ENCODE measurements at regions not wholly inside any gene's neighbourhood (a gene's known extent, or its start where the extent isn't known, plus 50 kb on each side); places are given as distances from the start of the nearest gene placed in this dataset.

DNA sequence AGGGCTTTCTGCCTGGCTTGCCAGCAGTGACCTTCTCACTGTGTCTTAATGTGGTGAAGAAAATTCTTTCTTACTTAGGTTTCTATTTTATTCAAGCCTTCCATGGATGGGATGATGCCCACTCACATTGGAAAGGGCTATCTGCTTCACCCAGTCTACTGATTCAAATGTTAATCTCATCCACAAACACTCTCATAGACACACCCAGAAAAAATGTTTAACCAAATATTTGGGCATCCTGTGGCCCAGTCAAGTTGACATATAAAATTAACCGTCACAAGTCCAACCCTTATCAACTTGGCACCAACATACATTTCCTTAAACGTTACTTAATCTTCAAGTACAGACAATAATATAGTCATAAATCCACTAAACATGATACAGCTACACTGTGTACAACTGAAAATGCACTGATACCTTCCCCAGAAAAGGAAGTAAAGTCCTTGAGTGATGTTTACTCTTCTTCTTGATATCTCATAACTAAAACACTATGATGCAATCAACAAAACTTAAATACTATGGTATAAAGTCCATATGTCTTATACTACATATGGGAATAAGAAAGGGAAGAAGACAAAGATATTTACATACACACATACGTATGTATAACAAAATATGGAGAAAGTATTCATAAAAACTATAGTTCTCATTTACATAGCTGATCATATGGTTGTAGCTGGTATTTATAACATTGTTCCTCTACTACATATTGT is 394.7 kb upstream of the NOVA1 start:
- ATAC-seq = no peak

DNA sequence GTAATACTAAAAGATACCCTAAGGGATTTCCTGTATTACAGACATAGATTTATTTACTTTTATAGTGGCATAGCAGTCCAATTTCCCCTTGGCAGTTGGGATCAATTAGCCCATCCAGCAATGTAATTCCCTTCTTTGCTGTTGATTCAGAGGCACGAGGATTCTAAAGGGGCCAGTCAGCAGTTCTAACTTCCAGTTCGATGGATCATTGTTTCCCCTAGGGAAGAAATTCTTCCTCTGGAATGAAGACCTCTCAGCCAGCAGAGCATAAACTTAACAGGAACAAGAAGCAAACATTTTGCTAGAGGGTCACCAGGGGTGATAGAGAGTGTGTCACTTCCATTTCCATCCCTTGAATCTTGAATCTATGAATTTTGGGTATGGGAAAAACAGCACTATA is 395.7 kb upstream of the NOVA1 start:
- ATAC-seq = no peak
- CTCF ChIA-PET = no interaction called here
- no peak for DNase-seq
- no peak overlapping the region for H3K27ac Mint-ChIP-seq
- H3K9me3 Mint-ChIP-seq (ENCODE audit: low read depth) = peaks cover 20% of the 10 kb centered on the region
- H3K4me1 Mint-ChIP-seq = no peaks in the 10 kb centered on the region
- no peak overlapping the region for H3K4me3 Mint-ChIP-seq
- peaks cover 3% of the 10 kb centered on the region for H3K36me3 Mint-ChIP-seq
- H3K27me3 Mint-ChIP-seq = no peaks in the 10 kb centered on the region

More for the DNA sequence above, 394.7 kb upstream of the NOVA1 start:
- peaks cover 3% of the 10 kb centered on the region for H3K36me3 Mint-ChIP-seq
- CTCF ChIA-PET = no interaction called here
- no peak overlapping the region for H3K27ac Mint-ChIP-seq
- H3K27me3 Mint-ChIP-seq = no peaks in the 10 kb centered on the region
- DNase-seq = no peak
- no peak overlapping the region for H3K4me3 Mint-ChIP-seq
- no peaks in the 10 kb centered on the region for H3K4me1 Mint-ChIP-seq
- H3K9me3 Mint-ChIP-seq (ENCODE audit: low read depth) = peaks cover 20% of the 10 kb centered on the region

DNA sequence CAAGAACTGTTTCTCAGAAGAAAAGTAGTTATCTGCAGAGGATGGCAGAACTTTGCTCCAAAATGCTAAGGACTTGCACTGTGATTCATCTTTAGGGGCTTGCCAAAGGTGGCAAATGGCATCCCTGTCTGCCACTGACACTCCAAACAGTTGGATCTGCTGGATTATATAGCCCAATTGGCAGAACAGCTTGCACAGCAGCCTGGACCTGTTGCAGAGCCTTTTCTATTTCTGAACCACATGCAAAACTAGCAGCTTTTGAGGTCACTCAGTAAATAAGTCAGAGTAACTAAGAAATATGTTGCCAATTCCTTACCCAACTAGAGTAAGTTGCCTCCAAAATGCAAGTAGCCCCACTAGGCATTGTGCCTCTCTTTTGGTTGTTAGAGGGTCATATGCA is 397.5 kb upstream of the NOVA1 start:
- H3K4me1 Mint-ChIP-seq = no peaks in the 10 kb centered on the region
- peaks cover 20% of the 10 kb centered on the region for H3K9me3 Mint-ChIP-seq (ENCODE audit: low read depth)
- no peak for ATAC-seq
- H3K36me3 Mint-ChIP-seq = peaks cover 3% of the 10 kb centered on the region
- H3K27ac Mint-ChIP-seq = no peak overlapping the region
- no peaks in the 10 kb centered on the region for H3K27me3 Mint-ChIP-seq
- H3K4me3 Mint-ChIP-seq = no peak overlapping the region
- CTCF ChIA-PET = no interaction called here
- DNase-seq = no peak

DNA sequence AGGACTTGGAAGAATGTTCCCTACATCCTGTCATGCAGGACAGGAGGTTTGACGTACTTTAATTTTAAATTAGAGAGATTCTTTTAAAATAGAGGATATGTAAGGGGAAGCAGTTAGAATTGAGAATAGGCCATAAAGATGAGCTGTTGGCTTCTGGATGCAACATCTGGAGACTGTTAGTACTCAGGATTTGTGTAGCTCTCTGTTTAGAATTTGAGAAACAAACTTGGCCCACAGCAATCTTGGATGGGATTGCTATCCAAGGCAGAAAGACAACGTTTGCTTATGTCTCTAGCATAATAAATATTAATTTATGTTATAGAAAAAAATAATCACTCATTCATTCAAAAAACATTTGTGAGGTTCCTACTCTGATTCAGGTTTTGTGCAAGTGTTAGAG is 398.4 kb upstream of the NOVA1 start:
- Mint-ChIP-seq H3K27me3 (no peaks in the 10 kb centered on the region), H3K4me3 (no peak overlapping the region), H3K36me3 (peaks cover 3% of the 10 kb centered on the region), H3K9me3 (ENCODE audit: low read depth) (peaks cover 17% of the 10 kb centered on the region), H3K4me1 (no peaks in the 10 kb centered on the region), H3K27ac (no peak overlapping the region)
- DNase-seq (no peak), ATAC-seq (no peak)
- CTCF ChIA-PET = no interaction called here

DNA sequence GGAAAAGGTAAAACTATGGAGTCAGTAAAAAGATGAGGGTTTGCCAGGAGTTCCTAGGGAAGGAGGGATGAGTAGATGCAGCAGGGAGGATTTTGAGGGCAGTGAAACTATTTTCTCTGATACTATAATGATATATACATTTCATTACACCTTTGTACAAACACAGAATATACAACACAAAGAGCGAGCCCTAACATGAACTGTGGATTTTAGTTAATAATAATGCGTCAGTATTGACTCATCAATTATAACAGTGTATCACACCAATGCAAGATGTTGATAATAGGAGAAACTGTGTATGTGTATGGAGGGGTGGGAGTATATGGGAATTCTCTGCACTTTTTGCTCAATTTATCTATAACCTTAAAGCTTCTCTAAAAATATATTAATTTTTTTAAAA is 404.3 kb upstream of the NOVA1 start:
- Mint-ChIP-seq H3K4me1 (no peaks in the 10 kb centered on the region), H3K9me3 (ENCODE audit: low read depth) (peaks cover 14% of the 10 kb centered on the region), H3K27ac (no peak overlapping the region), H3K36me3 (no peaks in the 10 kb centered on the region), H3K27me3 (no peaks in the 10 kb centered on the region), H3K4me3 (no peak overlapping the region)
- CTCF ChIA-PET = interaction anchor here (0.7 kb wide), 1 partner anchor 1128 kb away, joined by 3 read pairs; no protein-coding TSS in a partner anchor
- no peak for DNase-seq
- ATAC-seq = no peak

DNA sequence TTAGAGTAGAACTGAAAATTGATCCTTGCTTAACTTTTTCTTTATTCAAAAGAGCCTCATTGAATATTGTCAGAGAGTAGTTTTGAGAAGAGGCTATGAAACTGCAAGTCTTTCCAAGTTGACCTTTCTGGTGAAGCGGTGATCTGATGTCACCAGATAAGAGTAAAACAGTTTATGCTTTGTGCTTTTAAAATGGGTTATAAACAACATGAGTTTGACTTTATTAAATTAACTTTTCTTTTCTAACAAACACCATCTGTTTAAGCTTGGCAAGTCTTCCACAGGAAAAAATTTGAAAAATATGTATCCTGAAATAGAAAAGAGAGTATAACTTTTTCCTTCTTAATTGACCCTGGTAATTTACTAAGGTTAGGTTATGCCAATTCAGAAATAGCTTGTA is 408.7 kb upstream of the NOVA1 start:
- H3K9me3 Mint-ChIP-seq (ENCODE audit: low read depth) = peaks cover 21% of the 10 kb centered on the region
- H3K27me3 Mint-ChIP-seq = no peaks in the 10 kb centered on the region
- DNase-seq (no peak), ATAC-seq (no peak)
- no peaks in the 10 kb centered on the region for H3K36me3 Mint-ChIP-seq
- H3K4me3 Mint-ChIP-seq = no peak overlapping the region
- no peak overlapping the region for H3K27ac Mint-ChIP-seq
- CTCF ChIA-PET = no interaction called here
- H3K4me1 Mint-ChIP-seq = no peaks in the 10 kb centered on the region

DNA sequence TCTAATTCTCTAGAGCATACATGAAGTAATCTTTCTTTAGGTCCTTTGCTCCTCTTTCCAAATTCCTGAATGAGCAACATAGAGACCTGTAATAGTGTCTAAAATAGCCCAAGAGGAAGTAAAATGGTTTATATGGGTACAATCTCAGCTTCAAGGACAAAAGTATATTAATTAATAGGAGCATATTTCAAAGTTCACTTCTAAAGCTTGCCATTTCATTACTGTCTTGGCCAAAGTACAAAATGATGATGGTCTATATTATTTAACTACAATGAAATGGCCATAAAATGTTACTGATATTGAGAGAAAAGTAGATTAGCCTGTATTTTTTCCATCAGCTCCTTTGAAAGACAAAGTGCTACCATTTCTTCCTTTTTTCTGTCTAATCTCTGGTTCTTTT is 410.4 kb upstream of the NOVA1 start:
- CTCF ChIA-PET = no interaction called here
- no peak for ATAC-seq

DNA sequence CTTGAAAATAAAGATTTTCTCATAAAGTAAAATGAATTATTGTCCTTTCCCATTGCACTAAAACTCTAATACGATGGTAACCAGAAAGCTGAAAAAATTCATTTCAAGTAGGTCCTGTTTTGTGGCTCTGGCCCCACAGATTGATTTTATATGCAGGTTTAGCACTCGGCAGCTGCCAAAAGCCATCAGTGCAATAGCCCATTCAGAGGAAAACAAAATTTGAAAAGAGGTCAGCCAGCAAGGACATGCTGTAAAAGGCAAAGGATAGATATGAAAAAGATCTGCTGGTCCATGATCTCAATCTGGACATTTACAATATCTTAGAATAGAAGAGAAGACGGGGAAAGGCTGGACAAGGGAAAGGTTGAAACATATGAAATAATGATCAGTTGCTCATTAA is 414.8 kb upstream of the NOVA1 start:
- no peak for ATAC-seq
- Mint-ChIP-seq H3K27me3 (no peaks in the 10 kb centered on the region), H3K4me1 (no peaks in the 10 kb centered on the region), H3K27ac (no peak overlapping the region), H3K4me3 (no peak overlapping the region), H3K9me3 (ENCODE audit: low read depth) (peaks cover 10% of the 10 kb centered on the region), H3K36me3 (no peaks in the 10 kb centered on the region)
- CTCF ChIA-PET = no interaction called here
- no peak for DNase-seq

More for the DNA sequence above, 410.4 kb upstream of the NOVA1 start:
- Mint-ChIP-seq H3K27me3 (no peaks in the 10 kb centered on the region), H3K4me3 (no peak overlapping the region), H3K9me3 (ENCODE audit: low read depth) (peaks cover 11% of the 10 kb centered on the region), H3K36me3 (no peaks in the 10 kb centered on the region), H3K27ac (no peak overlapping the region), H3K4me1 (no peaks in the 10 kb centered on the region)
- DNase-seq = no peak

DNA sequence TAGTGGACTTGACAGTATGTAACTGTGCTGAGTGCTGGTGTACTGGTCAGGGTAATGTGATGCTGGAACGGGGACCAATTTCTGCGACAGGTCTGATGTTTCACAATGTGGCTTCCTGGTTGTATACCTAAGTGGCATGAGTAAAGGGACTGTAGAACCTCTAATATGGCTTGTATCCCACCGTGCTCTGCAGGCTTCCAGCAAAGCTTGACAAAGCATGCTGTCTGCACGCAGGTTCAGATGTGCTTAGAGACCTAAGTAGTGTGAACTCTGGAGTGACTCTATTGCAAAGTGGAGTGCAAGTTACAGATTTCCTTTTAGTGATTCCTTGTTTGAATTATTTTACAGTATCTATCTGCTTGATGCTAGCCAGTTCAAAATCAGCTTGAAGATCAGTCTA is 415.8 kb upstream of the NOVA1 start:
- H3K27ac Mint-ChIP-seq = no peak overlapping the region
- peaks cover 7% of the 10 kb centered on the region for H3K9me3 Mint-ChIP-seq (ENCODE audit: low read depth)
- ATAC-seq = no peak
- CTCF ChIA-PET = no interaction called here
- no peaks in the 10 kb centered on the region for H3K36me3 Mint-ChIP-seq
- DNase-seq = no peak
- H3K4me1 Mint-ChIP-seq = no peaks in the 10 kb centered on the region
- no peaks in the 10 kb centered on the region for H3K27me3 Mint-ChIP-seq
- no peak overlapping the region for H3K4me3 Mint-ChIP-seq

DNA sequence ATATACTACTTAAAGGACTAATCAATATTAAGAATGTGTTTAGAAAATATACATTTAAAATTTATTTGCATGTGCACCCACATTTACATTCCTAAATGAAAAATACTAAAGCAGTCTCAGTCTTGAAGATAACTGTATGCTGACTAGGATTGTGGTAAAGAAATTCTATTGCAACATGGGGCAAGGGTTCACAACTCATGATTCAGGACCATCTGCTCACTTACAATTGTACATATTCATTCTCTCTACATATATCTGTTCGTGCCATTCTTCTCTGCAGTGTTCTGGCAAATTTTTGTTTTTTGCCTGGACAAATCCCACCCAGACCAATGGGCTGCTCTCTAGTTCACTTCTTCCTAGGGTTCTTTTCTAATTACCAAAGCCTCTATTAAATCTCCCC is 417.2 kb upstream of the NOVA1 start:
- ATAC-seq (no peak), DNase-seq (no peak)
- H3K4me1 Mint-ChIP-seq = no peaks in the 10 kb centered on the region
- H3K27me3 Mint-ChIP-seq = no peaks in the 10 kb centered on the region
- H3K9me3 Mint-ChIP-seq (ENCODE audit: low read depth) = no peaks in the 10 kb centered on the region
- H3K27ac Mint-ChIP-seq = no peak overlapping the region
- H3K36me3 Mint-ChIP-seq = no peaks in the 10 kb centered on the region
- CTCF ChIA-PET = no interaction called here
- H3K4me3 Mint-ChIP-seq = no peak overlapping the region

DNA sequence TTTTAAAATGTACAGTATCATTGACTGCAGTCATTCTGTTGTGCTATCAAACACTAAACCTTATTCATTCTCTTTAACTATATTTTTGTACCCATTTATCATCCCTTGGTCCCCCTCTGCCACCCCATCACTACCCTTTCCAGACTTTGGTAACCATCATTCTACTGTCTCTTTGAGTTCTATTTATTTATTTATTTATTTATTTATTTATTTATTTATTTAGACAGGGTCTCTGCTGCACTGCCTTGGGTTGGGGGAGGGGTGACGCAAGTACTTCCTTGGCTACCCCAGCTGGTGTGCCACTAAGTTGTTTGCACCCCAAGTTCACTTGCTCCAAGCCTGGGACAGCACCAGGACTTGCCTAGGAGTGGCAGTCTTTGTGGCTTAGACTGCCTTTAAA is 427.8 kb upstream of the NOVA1 start:
- H3K27me3 Mint-ChIP-seq = no peaks in the 10 kb centered on the region
- H3K4me3 Mint-ChIP-seq = no peak overlapping the region
- CTCF ChIA-PET = no interaction called here
- H3K4me1 Mint-ChIP-seq = no peaks in the 10 kb centered on the region
- ATAC-seq = no peak
- H3K9me3 Mint-ChIP-seq (ENCODE audit: low read depth) = peaks cover 12% of the 10 kb centered on the region
- no peaks in the 10 kb centered on the region for H3K36me3 Mint-ChIP-seq
- DNase-seq = no peak
- H3K27ac Mint-ChIP-seq = no peak overlapping the region

DNA sequence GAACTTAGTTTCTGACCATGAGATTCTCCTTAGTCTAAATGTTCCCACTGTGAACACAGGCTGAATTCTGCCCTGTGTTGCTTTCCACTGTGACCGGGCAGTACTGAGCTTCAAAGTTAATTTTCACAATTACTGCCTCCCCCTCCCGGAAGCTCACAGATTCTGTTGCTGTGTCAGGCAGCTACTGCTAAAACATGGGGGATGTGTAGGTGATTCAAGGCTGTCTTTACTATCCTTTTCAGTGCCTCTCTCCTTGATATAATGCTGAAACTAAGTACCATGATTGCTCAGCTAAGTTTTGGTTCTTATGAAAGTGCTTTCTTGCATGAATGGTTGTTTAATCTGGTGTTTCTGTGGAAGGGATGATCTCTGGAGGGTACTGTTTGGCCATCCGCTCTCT is 428.3 kb upstream of the NOVA1 start:
- no peak for ATAC-seq
- DNase-seq = no peak
- H3K36me3 Mint-ChIP-seq = no peaks in the 10 kb centered on the region
- CTCF ChIA-PET = no interaction called here
- H3K4me1 Mint-ChIP-seq = no peaks in the 10 kb centered on the region
- H3K27me3 Mint-ChIP-seq = no peaks in the 10 kb centered on the region
- no peak overlapping the region for H3K27ac Mint-ChIP-seq
- peaks cover 12% of the 10 kb centered on the region for H3K9me3 Mint-ChIP-seq (ENCODE audit: low read depth)
- H3K4me3 Mint-ChIP-seq = no peak overlapping the region

DNA sequence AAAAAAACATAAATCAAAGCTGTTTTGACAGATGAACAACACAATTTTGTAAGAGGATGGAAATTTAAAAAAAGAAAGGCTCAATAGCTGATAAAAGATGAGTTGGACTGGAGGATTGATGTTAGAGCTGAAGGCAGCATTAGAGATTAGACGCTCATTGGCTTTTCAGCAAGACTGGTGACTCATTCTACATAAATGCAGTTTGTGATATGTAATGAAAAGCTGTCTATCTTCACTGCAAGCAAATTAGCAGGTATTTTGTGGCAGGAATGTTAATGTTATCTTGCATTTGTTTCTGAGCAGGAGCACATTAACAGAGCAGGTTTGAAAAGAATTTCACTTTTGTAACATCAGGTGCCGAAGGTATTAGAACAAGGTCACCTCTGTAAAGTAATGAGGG is 442.7 kb upstream of the NOVA1 start:
- H3K27me3 Mint-ChIP-seq = no peaks in the 10 kb centered on the region
- H3K9me3 Mint-ChIP-seq (ENCODE audit: low read depth) = peaks cover 11% of the 10 kb centered on the region
- no peak overlapping the region for H3K27ac Mint-ChIP-seq
- no peaks in the 10 kb centered on the region for H3K4me1 Mint-ChIP-seq
- no peak overlapping the region for H3K4me3 Mint-ChIP-seq
- ATAC-seq (no peak), DNase-seq (no peak)
- H3K36me3 Mint-ChIP-seq = no peaks in the 10 kb centered on the region
- CTCF ChIA-PET = no interaction called here

DNA sequence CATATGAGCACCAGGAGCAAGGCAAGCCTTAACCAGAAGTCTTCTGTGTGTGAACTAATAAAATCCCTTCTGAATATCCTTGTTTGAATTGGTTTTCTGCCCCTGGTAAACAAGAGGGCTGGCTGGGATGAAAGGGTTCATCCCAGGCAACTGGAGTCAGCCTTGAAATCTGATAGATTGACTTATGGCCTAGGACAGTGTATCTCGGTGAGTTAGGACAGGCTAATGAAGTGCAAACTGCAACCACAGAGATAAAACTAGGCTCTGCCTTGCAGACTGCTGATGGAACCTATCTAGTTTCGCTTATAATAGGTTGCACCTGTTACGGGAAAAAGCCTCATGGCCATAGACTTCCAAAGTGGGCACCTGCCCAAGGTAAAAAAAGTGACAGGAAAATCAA is 451.9 kb upstream of the NOVA1 start:
- DNase-seq = no peak
- no peak overlapping the region for H3K27ac Mint-ChIP-seq
- no peak for ATAC-seq
- no peaks in the 10 kb centered on the region for H3K27me3 Mint-ChIP-seq
- no peak overlapping the region for H3K4me3 Mint-ChIP-seq
- no peaks in the 10 kb centered on the region for H3K4me1 Mint-ChIP-seq
- peaks cover 7% of the 10 kb centered on the region for H3K9me3 Mint-ChIP-seq (ENCODE audit: low read depth)
- CTCF ChIA-PET = no interaction called here
- no peaks in the 10 kb centered on the region for H3K36me3 Mint-ChIP-seq

DNA sequence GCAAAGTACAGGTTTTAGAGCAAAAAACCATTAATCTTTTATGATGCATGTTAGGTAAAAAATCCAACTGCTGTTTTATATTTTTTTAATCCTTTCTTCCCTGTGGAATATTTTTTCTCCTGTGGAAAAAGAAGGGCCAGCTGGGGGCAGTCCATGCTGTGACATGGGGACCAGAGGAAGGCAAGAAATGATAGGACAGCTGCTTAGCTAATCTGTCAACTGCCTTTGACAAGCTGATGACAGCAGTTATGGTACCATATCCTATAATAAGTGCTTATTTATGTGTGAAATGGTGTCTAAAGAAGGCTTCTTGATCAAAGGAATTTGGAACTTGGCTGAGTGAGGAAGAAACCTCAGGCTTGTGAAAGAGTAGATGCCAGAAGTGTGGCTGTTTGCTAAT is 452.4 kb upstream of the NOVA1 start:
- H3K27me3 Mint-ChIP-seq = no peaks in the 10 kb centered on the region
- no peak overlapping the region for H3K27ac Mint-ChIP-seq
- H3K4me3 Mint-ChIP-seq = no peak overlapping the region
- H3K4me1 Mint-ChIP-seq = no peaks in the 10 kb centered on the region
- peaks cover 7% of the 10 kb centered on the region for H3K9me3 Mint-ChIP-seq (ENCODE audit: low read depth)
- DNase-seq (no peak), ATAC-seq (no peak)
- CTCF ChIA-PET = no interaction called here
- H3K36me3 Mint-ChIP-seq = no peaks in the 10 kb centered on the region
